AG09309 (cell line): ENCODE measurements at regions not wholly inside any gene's neighbourhood (a gene's known extent, or its start where the extent isn't known, plus 50 kb on each side); places are given as distances from the start of the nearest gene placed in this dataset.

ENCODE experiments used
- DNase-seq: peaks from one replicate; pipeline ENCODE4 v3.0.0-alpha.2; 2010; ENCODE audit warnings: low read depth
- H3K4me3 ChIP-seq: 2 replicates; pipeline ENCODE4 v1.5.1; 2011; ENCODE audit warnings: mild to moderate bottlenecking, low read depth, low read length, moderate library complexity; ENCODE audit not compliant: control insufficient read depth
- CTCF ChIP-seq: IDR thresholded peaks from 2 replicates; pipeline ENCODE4 v1.5.1; 2011; ENCODE audit warnings: mild to moderate bottlenecking, low read depth, low read length, inconsistent platforms; ENCODE audit not compliant: insufficient read depth, control insufficient read depth; ENCODE audit errors: missing control alignments

GRCh38 chr10:8927705-8928104 lies 873.2 kb downstream of the GATA3 start:
- TF ChIP-seq CTCF, result no peak
- H3K4me3 ChIP-seq, result no peak overlapping the region
- DNase-seq, result no peak

GRCh38 chr10:8946451-8946850 lies 892.0 kb downstream of the GATA3 start:
- H3K4me3 ChIP-seq, result no peak overlapping the region
- DNase-seq, result no peak
- no peak for TF ChIP-seq CTCF

- H3K4me3 ChIP-seq, result no peak overlapping the region
- DNase-seq, result no peak
- TF ChIP-seq CTCF, result no peak
Measured at GRCh38 chr10:8950978-8951377, 896.5 kb downstream of the GATA3 start.

- H3K4me3 ChIP-seq, result no peak overlapping the region
- no peak for TF ChIP-seq CTCF
- DNase-seq, result no peak
Measured at GRCh38 chr10:8951440-8952089, 897.1 kb downstream of the GATA3 start.

- no peak for TF ChIP-seq CTCF
- DNase-seq, result no peak
- no peak overlapping the region for H3K4me3 ChIP-seq
Measured at GRCh38 chr10:8956400-8956799, 901.9 kb downstream of the GATA3 start.

GRCh38 chr10:8962249-8962648 lies 907.8 kb downstream of the GATA3 start:
- DNase-seq, result no peak
- no peak overlapping the region for H3K4me3 ChIP-seq
- TF ChIP-seq CTCF, result no peak

- no peak overlapping the region for H3K4me3 ChIP-seq
- TF ChIP-seq CTCF, result no peak
- no peak for DNase-seq
Measured at GRCh38 chr10:8967061-8967460, 912.6 kb downstream of the GATA3 start.
